IMR-90 (cell line): ENCODE measurements at regions not wholly inside any gene's neighbourhood (a gene's known extent, or its start where the extent isn't known, plus 50 kb on each side); places are given as distances from the start of the nearest gene placed in this dataset.

Experiments
- ATAC-seq: fragments of 200-7000 bp; cut with Tn5 transposase; 2 replicates; pipeline ENCODE4 v1.9.1; 2020; ENCODE audit warnings: low read depth, mild to moderate bottlenecking, moderate library complexity
- BruUV-seq: library from RNA; stranded (reverse); fragments of 400-500 nt; replicated peaks from 2 replicates; lab custom pipeline; 2021; lab: Mats Ljungman, UMichigan
- CTCF ChIA-PET: fragments of 300-600 bp; formaldehyde crosslinking; extraction: SDS; loops from one replicate; lab custom pipeline; 2021; ENCODE audit warnings: antibody characterized with exemption; lab: Yijun Ruan, JAX
- POLR2A ChIA-PET: fragments of 300-600 bp; sonication (Branson Sonifier 250); formaldehyde crosslinking; loops from one replicate; lab custom pipeline; 2022; ENCODE audit warnings: antibody characterized with exemption; ENCODE audit not compliant: unreplicated experiment; lab: Charles Lee
- DNase-seq: peaks from one replicate; pipeline ENCODE4 v3.0.0; 2013
- H2AFZ ChIP-seq: replicated peaks from 2 replicates; pipeline ENCODE3; 2013; ENCODE audit warnings: low read length, mild to moderate bottlenecking; ENCODE audit not compliant: poor library complexity
- H2AK5ac ChIP-seq: 2 replicates; pipeline ENCODE4 v1.6.1; 2013; ENCODE audit warnings: low read depth, low read length, inconsistent platforms
- H2AK9ac ChIP-seq: replicated peaks from 2 replicates; pipeline ENCODE3; 2013; ENCODE audit warnings: mild to moderate bottlenecking, low read depth, low read length, moderate library complexity; ENCODE audit not compliant: poor library complexity
- H2BK120ac ChIP-seq: 2 replicates; pipeline ENCODE4 v1.6.1; 2013; ENCODE audit warnings: low read depth, low read length, inconsistent platforms
- H2BK15ac ChIP-seq: 3 replicates; pipeline ENCODE4 v1.6.1; 2013; ENCODE audit warnings: low read depth, low read length, inconsistent platforms
- H2BK20ac ChIP-seq: 2 replicates; pipeline ENCODE4 v1.6.1; 2013; ENCODE audit warnings: low read depth, mild to moderate bottlenecking, inconsistent platforms, low read length, moderate library complexity
- H2BK5ac ChIP-seq: 2 replicates; pipeline ENCODE4 v1.6.1; 2013; ENCODE audit warnings: mild to moderate bottlenecking, low read depth, low read length, inconsistent platforms; ENCODE audit not compliant: poor library complexity, severe bottlenecking
- H3K14ac ChIP-seq: replicated peaks from 2 replicates; pipeline ENCODE4 v1.6.1; 2013; ENCODE audit warnings: low read depth, low read length, inconsistent platforms
- H3K18ac ChIP-seq: 2 replicates; pipeline ENCODE4 v1.6.1; 2013; ENCODE audit warnings: low read depth, low read length, control low read depth
- H3K23ac ChIP-seq: 2 replicates; pipeline ENCODE4 v1.6.1; 2013; ENCODE audit warnings: low read depth, low read length, inconsistent platforms
- H3K27ac ChIP-seq: 2 replicates; pipeline ENCODE4 v1.5.1; 2013; ENCODE audit warnings: mild to moderate bottlenecking, control low read depth, low read length; ENCODE audit not compliant: insufficient read depth
- H3K27me3 ChIP-seq: 2 replicates; pipeline ENCODE4 v1.6.1; 2013; ENCODE audit warnings: low read length; ENCODE audit not compliant: control insufficient read depth, insufficient read depth
- H3K36me3 ChIP-seq: 2 replicates; pipeline ENCODE4 v1.6.1; 2013; ENCODE audit warnings: low read length, mixed read lengths; ENCODE audit not compliant: control insufficient read depth, insufficient read depth
- H3K4ac ChIP-seq: 2 replicates; pipeline ENCODE4 v1.6.1; 2013; ENCODE audit warnings: low read depth, low read length, inconsistent platforms
- H3K4me1 ChIP-seq: 2 replicates; pipeline ENCODE4 v1.6.1; 2013; ENCODE audit warnings: low read length, mixed read lengths; ENCODE audit not compliant: control insufficient read depth, insufficient read depth
- H3K4me2 ChIP-seq: 2 replicates; pipeline ENCODE4 v1.6.1; 2013; ENCODE audit warnings: low read depth, mild to moderate bottlenecking, control low read depth, low read length, moderate library complexity
- H3K4me3 ChIP-seq: 2 replicates; pipeline ENCODE4 v1.5.1; 2013; ENCODE audit warnings: low read depth, mild to moderate bottlenecking, control low read depth, low read length, moderate library complexity; ENCODE audit not compliant: insufficient read depth
- H3K56ac ChIP-seq: 2 replicates; pipeline ENCODE4 v1.6.1; 2013; ENCODE audit warnings: low read length, inconsistent platforms; ENCODE audit not compliant: insufficient read depth; ENCODE audit errors: extremely low read depth
- H3K79me1 ChIP-seq, 2 experiments: 2 replicates each; pipeline ENCODE4 v1.6.1; 2013; ENCODE audit warnings: low read length in 2 of 2, inconsistent platforms in 1 of 2, low read depth in 1 of 2
- H3K9ac ChIP-seq: 2 replicates; pipeline ENCODE4 v1.6.1; 2013; ENCODE audit warnings: low read depth, low read length, control low read depth
- H3K9me1 ChIP-seq: 2 replicates; pipeline ENCODE4 v1.6.1; 2013; ENCODE audit warnings: low read length, inconsistent platforms; ENCODE audit not compliant: insufficient read depth
- H3K9me3 ChIP-seq: 2 replicates; pipeline ENCODE4 v1.6.1; 2013; ENCODE audit warnings: low read length; ENCODE audit not compliant: control insufficient read depth, insufficient read depth
- H4K20me1 ChIP-seq: 2 replicates; pipeline ENCODE4 v1.6.1; 2013; ENCODE audit warnings: low read length, inconsistent platforms; ENCODE audit not compliant: insufficient read depth
- H4K5ac ChIP-seq: 2 replicates; pipeline ENCODE4 v1.6.1; 2013; ENCODE audit warnings: mild to moderate bottlenecking, low read depth, low read length, control low read depth
- H4K8ac ChIP-seq, 2 experiments: 2 replicates each; pipeline ENCODE4 v1.6.1; 2013; ENCODE audit warnings: low read depth in 2 of 2, low read length in 2 of 2, control low read depth in 1 of 2, inconsistent platforms in 1 of 2
- H4K91ac ChIP-seq: 2 replicates; pipeline ENCODE4 v1.6.1; 2013; ENCODE audit warnings: low read depth, low read length, inconsistent platforms; ENCODE audit not compliant: insufficient read depth
- BHLHE40 ChIP-seq: fragments of 150-350 bp; IDR thresholded peaks from 2 replicates; pipeline ENCODE4 v1.6.1; 2016; ENCODE audit warnings: mild to moderate bottlenecking, low read depth, low read length
- CEBPB ChIP-seq: IDR thresholded peaks from 2 replicates; pipeline ENCODE4 v1.6.1; 2012; ENCODE audit warnings: low read depth, low read length, improper control_type of control experiment
- CHD1 ChIP-seq: IDR thresholded peaks from 2 replicates; pipeline ENCODE4 v1.6.1; 2012; ENCODE audit warnings: low read depth, low read length, improper control_type of control experiment
- FOS ChIP-seq: fragments of 150-350 bp; IDR thresholded peaks from 2 replicates; pipeline ENCODE4 v1.6.1; 2016; ENCODE audit warnings: low read depth, low read length
- MAFK ChIP-seq: IDR thresholded peaks from 2 replicates; pipeline ENCODE4 v1.6.1; 2012; ENCODE audit warnings: low read depth, low read length, improper control_type of control experiment
- MAZ ChIP-seq: IDR thresholded peaks from 2 replicates; pipeline ENCODE4 v1.6.1; 2012; ENCODE audit warnings: low read depth, mild to moderate bottlenecking, low read length, improper control_type of control experiment, moderate library complexity, borderline replicate concordance
- MXI1 ChIP-seq: IDR thresholded peaks from 2 replicates; pipeline ENCODE4 v1.6.1; 2012; ENCODE audit warnings: low read depth, mild to moderate bottlenecking, low read length, moderate library complexity, borderline replicate concordance
- NFE2L2 ChIP-seq: fragments of 150-350 bp; IDR thresholded peaks from 2 replicates; pipeline ENCODE4 v1.6.1; 2016; ENCODE audit warnings: low read depth, mild to moderate bottlenecking, low read length
- POLR2A ChIP-seq: IDR thresholded peaks from 2 replicates; pipeline ENCODE4 v1.6.1; 2012; ENCODE audit warnings: mild to moderate bottlenecking, low read depth, low read length
- RAD21 ChIP-seq: IDR thresholded peaks from 2 replicates; pipeline ENCODE4 v1.6.1; 2012; ENCODE audit warnings: low read length, improper control_type of control experiment
- RCOR1 ChIP-seq: IDR thresholded peaks from 2 replicates; pipeline ENCODE4 v1.6.1; 2012; ENCODE audit warnings: mild to moderate bottlenecking, low read length, improper control_type of control experiment; ENCODE audit not compliant: insufficient replicate concordance
- RFX5 ChIP-seq: IDR thresholded peaks from 2 replicates; pipeline ENCODE4 v1.8.0; 2012; ENCODE audit warnings: low read depth, mild to moderate bottlenecking, low read length, moderate library complexity
- SMC3 ChIP-seq: fragments of 150-350 bp; IDR thresholded peaks from 2 replicates; pipeline ENCODE4 v1.6.1; 2016; ENCODE audit warnings: low read depth, mild to moderate bottlenecking, antibody characterized with exemption, low read length, moderate library complexity
- WGBS, 2 experiments: methylation state at CpG; one replicate each; pipeline versions ENCODE4 v1.1.5 to v1.1.7; 2013; ENCODE audit warnings: missing lambda C conversion rate in 2 of 2; ENCODE audit not compliant: insufficient read length in 1 of 2; ENCODE audit errors: extremely low coverage in 2 of 2; 5-methylcytosine and 5-hydroxymethylcytosine counted together
- dilution Hi-C: fragments of 300-500 bp; cut with HindIII; formaldehyde crosslinking; loops from one replicate; pipeline ENCODE4 v1.14.3; 2018; ENCODE audit warnings: low sequenced_read_pairs; ENCODE audit not compliant: unreplicated experiment
- in situ Hi-C: fragments of 300-500 bp; cut with MboI; formaldehyde crosslinking; loops from 3 replicates; pipeline ENCODE4 v1.14.3; 2019; ENCODE audit warnings: low sequenced_read_pairs, inconsistent platforms, mixed read lengths
- intact Hi-C: fragments of 100-400 bp; cut with micrococcal nuclease; formaldehyde crosslinking; loops from 2 replicates; pipeline ENCODE4 v1.10.0; 2022
- TF ChIP-seq, protein P1 (sequence below): conservative IDR thresholded peaks from 2 replicates; pipeline ENCODE4 v1.5.1; 2012; ENCODE audit warnings: mild to moderate bottlenecking, low read depth, low read length, improper control_type of control experiment
- TF ChIP-seq, protein P2 (sequence below): fragments of 150-350 bp; IDR thresholded peaks from 2 replicates; pipeline ENCODE4 v1.6.1; 2016; ENCODE audit warnings: low read depth, mild to moderate bottlenecking, low read length, moderate library complexity, borderline replicate concordance
- TF ChIP-seq, protein P3 (sequence below): fragments of 150-350 bp; IDR thresholded peaks from 2 replicates; pipeline ENCODE4 v1.6.1; 2017; ENCODE audit warnings: mild to moderate bottlenecking, antibody characterized with exemption, low read length, low read depth

DNA sequence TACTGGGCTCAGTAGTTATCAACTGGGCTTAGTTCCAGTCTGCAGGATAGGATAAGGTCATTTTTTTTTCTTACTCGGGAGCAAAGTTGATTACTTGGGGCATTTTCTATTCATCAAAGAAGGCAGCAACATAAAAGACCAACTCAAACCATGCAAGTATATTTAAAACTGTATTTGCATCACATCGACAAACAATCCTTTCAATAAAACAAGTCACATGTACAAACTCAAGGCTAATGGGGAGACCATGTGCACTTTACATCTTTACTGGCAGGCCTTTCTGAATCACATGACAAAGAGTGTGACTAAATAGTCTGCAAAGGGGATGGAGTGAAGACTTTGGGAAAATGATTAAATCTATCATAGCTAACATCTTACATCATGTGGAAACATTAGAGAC lies 610.4 kb upstream of the BOD1L1 start:
- dilution Hi-C loops, result no loop called here
- TF ChIP-seq, protein P1, sequence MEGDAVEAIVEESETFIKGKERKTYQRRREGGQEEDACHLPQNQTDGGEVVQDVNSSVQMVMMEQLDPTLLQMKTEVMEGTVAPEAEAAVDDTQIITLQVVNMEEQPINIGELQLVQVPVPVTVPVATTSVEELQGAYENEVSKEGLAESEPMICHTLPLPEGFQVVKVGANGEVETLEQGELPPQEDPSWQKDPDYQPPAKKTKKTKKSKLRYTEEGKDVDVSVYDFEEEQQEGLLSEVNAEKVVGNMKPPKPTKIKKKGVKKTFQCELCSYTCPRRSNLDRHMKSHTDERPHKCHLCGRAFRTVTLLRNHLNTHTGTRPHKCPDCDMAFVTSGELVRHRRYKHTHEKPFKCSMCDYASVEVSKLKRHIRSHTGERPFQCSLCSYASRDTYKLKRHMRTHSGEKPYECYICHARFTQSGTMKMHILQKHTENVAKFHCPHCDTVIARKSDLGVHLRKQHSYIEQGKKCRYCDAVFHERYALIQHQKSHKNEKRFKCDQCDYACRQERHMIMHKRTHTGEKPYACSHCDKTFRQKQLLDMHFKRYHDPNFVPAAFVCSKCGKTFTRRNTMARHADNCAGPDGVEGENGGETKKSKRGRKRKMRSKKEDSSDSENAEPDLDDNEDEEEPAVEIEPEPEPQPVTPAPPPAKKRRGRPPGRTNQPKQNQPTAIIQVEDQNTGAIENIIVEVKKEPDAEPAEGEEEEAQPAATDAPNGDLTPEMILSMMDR, result no peak
- TF ChIP-seq, protein P2, sequence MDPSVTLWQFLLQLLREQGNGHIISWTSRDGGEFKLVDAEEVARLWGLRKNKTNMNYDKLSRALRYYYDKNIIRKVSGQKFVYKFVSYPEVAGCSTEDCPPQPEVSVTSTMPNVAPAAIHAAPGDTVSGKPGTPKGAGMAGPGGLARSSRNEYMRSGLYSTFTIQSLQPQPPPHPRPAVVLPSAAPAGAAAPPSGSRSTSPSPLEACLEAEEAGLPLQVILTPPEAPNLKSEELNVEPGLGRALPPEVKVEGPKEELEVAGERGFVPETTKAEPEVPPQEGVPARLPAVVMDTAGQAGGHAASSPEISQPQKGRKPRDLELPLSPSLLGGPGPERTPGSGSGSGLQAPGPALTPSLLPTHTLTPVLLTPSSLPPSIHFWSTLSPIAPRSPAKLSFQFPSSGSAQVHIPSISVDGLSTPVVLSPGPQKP, result no peak
- TF ChIP-seq NFE2L2 (no peak), SMC3 (no peak), CEBPB (no peak), MAFK (no peak), RFX5 (no peak), BHLHE40 (no peak), FOS (no peak), CHD1 (no peak), RCOR1 (no peak), MXI1 (no peak), MAZ (no peak), POLR2A (no peak), RAD21 (no peak)
- TF ChIP-seq, protein P3, sequence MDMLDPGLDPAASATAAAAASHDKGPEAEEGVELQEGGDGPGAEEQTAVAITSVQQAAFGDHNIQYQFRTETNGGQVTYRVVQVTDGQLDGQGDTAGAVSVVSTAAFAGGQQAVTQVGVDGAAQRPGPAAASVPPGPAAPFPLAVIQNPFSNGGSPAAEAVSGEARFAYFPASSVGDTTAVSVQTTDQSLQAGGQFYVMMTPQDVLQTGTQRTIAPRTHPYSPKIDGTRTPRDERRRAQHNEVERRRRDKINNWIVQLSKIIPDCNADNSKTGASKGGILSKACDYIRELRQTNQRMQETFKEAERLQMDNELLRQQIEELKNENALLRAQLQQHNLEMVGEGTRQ, result no peak
- H3K27me3 ChIP-seq, result no peaks in the 10 kb centered on the region; the same call in 1 of the 2 replicates
- H3K4me1 ChIP-seq, result no peaks in the 10 kb centered on the region
- intact Hi-C loops, result no loop called here
- H2BK20ac ChIP-seq, result no peak overlapping the region
- H3K79me1 ChIP-seq, result no peaks in the 10 kb centered on the region
- no peak overlapping the region for H3K14ac ChIP-seq
- H3K56ac ChIP-seq, result no peak overlapping the region
- H2AK5ac ChIP-seq, result no peak overlapping the region
- BruUV-seq, result no TSS peak
- H2AFZ ChIP-seq, result no peak overlapping the region
- no peak overlapping the region for H4K5ac ChIP-seq
- H3K4ac ChIP-seq, result no peak overlapping the region
- no peak overlapping the region for H3K27ac ChIP-seq
- H4K8ac ChIP-seq, result no peak overlapping the region
- H3K4me2 ChIP-seq, result no peak overlapping the region
- WGBS, 2 experiments, result no CpG with 5 or more reads among the region's 2 CpGs
- no peak overlapping the region for H2BK120ac ChIP-seq
- no peak overlapping the region for H4K91ac ChIP-seq
- CTCF ChIA-PET, result no interaction called here
- POLR2A ChIA-PET, result no interaction called here
- no peak overlapping the region for H2AK9ac ChIP-seq
- no peak overlapping the region for H2BK15ac ChIP-seq
- DNase-seq, result no peak
- H3K18ac ChIP-seq, result no peak overlapping the region
- in situ Hi-C loops, result no loop called here
- no peak overlapping the region for H2BK5ac ChIP-seq
- H3K36me3 ChIP-seq, result no peaks in the 10 kb centered on the region
- no peak overlapping the region for H3K9ac ChIP-seq
- H3K9me3 ChIP-seq, result no peaks in the 10 kb centered on the region
- H3K9me1 ChIP-seq, result no peaks in the 10 kb centered on the region
- no peak overlapping the region for H3K4me3 ChIP-seq
- no peak overlapping the region for H3K23ac ChIP-seq
- no peaks in the 10 kb centered on the region for H4K20me1 ChIP-seq
- no peak for ATAC-seq
